T-helper 2 cell treated with Interferon-gamma antibody and Interleukin-4, amounts not matched to agents 5 μg/mL and 100 μg/mL, for 36 hours (primary cell): ENCODE measurements at regions not wholly inside any gene's neighbourhood (a gene's known extent, or its start where the extent isn't known, plus 50 kb on each side); places are given as distances from the start of the nearest gene placed in this dataset.
"Not testable (repeated sequence)": the region's sequence is repeated elsewhere in the genome, so short reads cannot be mapped to it uniquely, and the experiment has no call there.

ENCODE experiments used
- DNase-seq: peaks from one replicate; pipeline ENCODE4 v3.0.0; 2021; ENCODE audit warnings: low spot score
- H3K27ac Mint-ChIP-seq: one replicate; pipeline ENCODE4 v1.8.0; 2021; ENCODE audit warnings: mild to moderate bottlenecking, mixed read lengths
- H3K27me3 Mint-ChIP-seq: one replicate; pipeline ENCODE4 v1.8.0; 2021; ENCODE audit warnings: low read depth, mixed read lengths
- H3K36me3 Mint-ChIP-seq: one replicate; pipeline ENCODE4 v1.8.0; 2021; ENCODE audit warnings: low read depth, mixed read lengths
- H3K4me1 Mint-ChIP-seq: one replicate; pipeline ENCODE4 v1.8.0; 2021; ENCODE audit warnings: low read depth, mixed read lengths
- H3K4me3 Mint-ChIP-seq: one replicate; pipeline ENCODE4 v1.8.0; 2022; ENCODE audit warnings: mild to moderate bottlenecking, moderate library complexity, mixed read lengths
- H3K9me3 Mint-ChIP-seq: one replicate; pipeline ENCODE4 v1.8.0; 2021; ENCODE audit warnings: mixed read lengths

- H3K4me3 Mint-ChIP-seq, H3K36me3 Mint-ChIP-seq, H3K27ac Mint-ChIP-seq, H3K9me3 Mint-ChIP-seq, DNase-seq, H3K27me3 Mint-ChIP-seq, H3K4me1 Mint-ChIP-seq: not testable (repeated sequence)
These were observed 1517.2 kb downstream of the GRIK2 start for GRCh38 chr6:102910701-102911139.

GRCh38 chr6:102907181-102907580, 1513.7 kb downstream of the GRIK2 start:
- Mint-ChIP-seq H3K9me3 (peaks cover 11% of the 10 kb centered on the region), H3K36me3 (no peaks in the 10 kb centered on the region), H3K4me3 (no peak overlapping the region), H3K27me3 (no peaks in the 10 kb centered on the region), H3K27ac (no peak overlapping the region), H3K4me1 (no peaks in the 10 kb centered on the region)
- DNase-seq: no peak

GRCh38 chr6:102902471-102902870, 1509.0 kb downstream of the GRIK2 start:
- Mint-ChIP-seq H3K9me3 (peaks cover 13% of the 10 kb centered on the region), H3K36me3 (no peaks in the 10 kb centered on the region), H3K27ac (no peak overlapping the region), H3K4me3 (no peak overlapping the region), H3K27me3 (no peaks in the 10 kb centered on the region), H3K4me1 (no peaks in the 10 kb centered on the region)
- no peak for DNase-seq

DNA sequence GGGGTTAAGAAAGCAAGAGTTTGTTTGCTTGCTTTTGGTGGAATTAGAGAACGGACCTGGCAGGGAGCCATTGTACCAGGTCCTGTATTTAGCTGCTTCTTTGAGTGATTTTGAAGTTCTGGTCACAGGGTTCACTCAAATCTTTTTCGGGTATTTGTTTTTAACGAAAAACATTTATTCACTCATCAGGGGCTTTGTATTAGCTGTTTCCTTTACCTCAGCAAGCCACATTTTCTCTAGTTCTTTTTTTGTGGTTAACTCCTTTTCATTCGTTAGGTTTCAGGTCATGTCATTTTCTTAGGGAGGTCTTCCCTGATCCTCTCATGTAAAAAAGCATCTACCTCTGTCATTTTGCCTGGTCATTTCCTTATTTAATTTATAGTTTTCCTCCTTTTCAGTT, 1502.2 kb downstream of the GRIK2 start:
- Mint-ChIP-seq H3K9me3 (peaks cover 7% of the 10 kb centered on the region), H3K27me3 (no peaks in the 10 kb centered on the region), H3K4me3 (no peak overlapping the region), H3K27ac (no peak overlapping the region), H3K4me1 (no peaks in the 10 kb centered on the region), H3K36me3 (no peaks in the 10 kb centered on the region)
- no peak for DNase-seq

DNA sequence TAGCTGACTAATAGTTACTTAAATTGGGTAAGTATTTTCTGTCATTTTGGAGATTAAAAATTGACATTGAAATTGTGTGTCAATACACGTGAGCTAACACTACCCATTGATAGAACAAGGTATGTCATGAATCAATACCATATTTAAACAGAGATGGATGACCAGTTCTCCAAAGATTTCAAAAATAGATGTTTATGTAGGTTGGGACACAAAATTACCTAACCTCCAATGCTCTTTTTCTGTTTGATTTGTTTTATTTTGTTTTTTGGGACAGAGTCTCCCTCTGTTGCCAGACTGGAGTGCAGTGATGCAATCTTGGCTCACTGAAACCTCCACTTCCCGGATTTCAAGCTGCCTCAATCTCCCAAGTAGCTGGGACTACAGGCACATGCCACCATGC, 1491.7 kb downstream of the GRIK2 start:
- H3K4me3 Mint-ChIP-seq: no peak overlapping the region
- no peak overlapping the region for H3K27ac Mint-ChIP-seq
- no peak for DNase-seq
- H3K4me1 Mint-ChIP-seq: no peaks in the 10 kb centered on the region
- no peaks in the 10 kb centered on the region for H3K36me3 Mint-ChIP-seq
- H3K27me3 Mint-ChIP-seq: no peaks in the 10 kb centered on the region
- H3K9me3 Mint-ChIP-seq: no peaks in the 10 kb centered on the region

DNA sequence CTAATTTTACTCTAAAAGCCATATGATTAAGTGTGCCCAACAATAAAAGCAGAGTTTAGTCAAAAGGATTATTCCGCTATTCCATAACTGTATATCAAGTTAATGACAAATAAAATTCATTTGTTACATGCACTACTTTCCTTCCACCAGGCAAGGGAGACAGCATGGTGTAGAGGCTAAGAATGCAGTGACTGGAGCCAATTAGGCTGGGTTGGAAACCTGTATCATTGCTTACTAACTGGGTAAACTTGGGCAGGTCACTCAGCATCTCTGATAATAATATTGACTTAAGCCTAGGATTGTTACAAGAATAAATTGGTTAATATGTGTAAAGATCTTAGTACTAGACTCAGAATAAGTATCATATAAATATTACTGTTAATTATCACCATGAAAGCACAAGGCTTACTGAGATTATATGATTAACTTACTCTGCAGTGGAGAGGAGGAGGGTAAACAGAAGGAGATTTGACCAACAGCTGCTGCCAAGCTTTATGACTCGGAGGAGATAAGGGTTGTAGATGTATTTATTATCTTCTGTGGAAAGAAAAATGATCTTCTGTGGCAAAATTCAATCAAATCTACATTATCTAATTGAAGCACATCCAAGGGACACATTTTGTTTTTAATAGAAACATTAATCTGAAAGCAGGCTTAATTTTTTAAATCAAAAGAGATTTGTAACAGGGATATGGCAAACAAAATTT, 1459.9 kb downstream of the GRIK2 start:
- H3K36me3 Mint-ChIP-seq: no peaks in the 10 kb centered on the region
- H3K27ac Mint-ChIP-seq: no peak overlapping the region
- no peaks in the 10 kb centered on the region for H3K27me3 Mint-ChIP-seq
- peaks cover 3% of the 10 kb centered on the region for H3K4me1 Mint-ChIP-seq
- no peak overlapping the region for H3K4me3 Mint-ChIP-seq
- H3K9me3 Mint-ChIP-seq: no peaks in the 10 kb centered on the region
- DNase-seq: no peak

- Mint-ChIP-seq H3K9me3 (no peaks in the 10 kb centered on the region), H3K36me3 (no peaks in the 10 kb centered on the region), H3K27me3 (no peaks in the 10 kb centered on the region), H3K4me3 (no peak overlapping the region), H3K27ac (no peak overlapping the region), H3K4me1 (peaks cover 3% of the 10 kb centered on the region)
- DNase-seq: no peak
These were observed 1455.3 kb downstream of the GRIK2 start for GRCh38 chr6:102848796-102849195.

GRCh38 chr6:102848210-102848609, 1454.7 kb downstream of the GRIK2 start:
- H3K4me3 Mint-ChIP-seq: no peak overlapping the region
- H3K4me1 Mint-ChIP-seq: peaks cover 3% of the 10 kb centered on the region
- no peak overlapping the region for H3K27ac Mint-ChIP-seq
- H3K9me3 Mint-ChIP-seq: no peaks in the 10 kb centered on the region
- no peak for DNase-seq
- H3K36me3 Mint-ChIP-seq: no peaks in the 10 kb centered on the region
- no peaks in the 10 kb centered on the region for H3K27me3 Mint-ChIP-seq

GRCh38 chr6:102841060-102841459, 1447.6 kb downstream of the GRIK2 start:
- Mint-ChIP-seq H3K4me1 (no peaks in the 10 kb centered on the region), H3K4me3 (no peak overlapping the region), H3K27ac (no peak overlapping the region), H3K9me3 (peaks cover 4% of the 10 kb centered on the region), H3K27me3 (no peaks in the 10 kb centered on the region), H3K36me3 (no peaks in the 10 kb centered on the region)
- DNase-seq: no peak

DNA sequence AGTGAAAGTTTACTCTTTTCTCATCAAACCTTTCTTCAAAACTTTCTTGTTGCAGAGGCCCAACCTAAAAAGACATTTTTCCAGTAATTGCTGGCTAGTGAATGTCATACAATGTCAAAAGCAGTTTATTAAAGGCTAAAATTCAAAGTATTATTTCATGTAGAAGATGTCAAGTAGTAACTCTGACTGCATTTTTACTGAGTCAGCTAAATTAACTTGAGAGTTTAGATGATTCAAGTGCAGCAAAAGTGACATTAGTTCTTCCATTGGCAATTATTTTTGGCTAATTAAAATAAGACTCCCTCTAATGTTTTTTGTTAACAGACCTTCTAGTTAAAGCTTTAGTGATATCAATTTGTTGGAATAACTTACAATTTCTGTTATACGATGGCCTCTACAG, 1438.5 kb downstream of the GRIK2 start:
- Mint-ChIP-seq H3K4me1 (no peaks in the 10 kb centered on the region), H3K36me3 (no peaks in the 10 kb centered on the region), H3K27me3 (no peaks in the 10 kb centered on the region), H3K4me3 (no peak overlapping the region), H3K9me3 (peaks cover 6% of the 10 kb centered on the region), H3K27ac (no peak overlapping the region)
- DNase-seq: no peak

DNA sequence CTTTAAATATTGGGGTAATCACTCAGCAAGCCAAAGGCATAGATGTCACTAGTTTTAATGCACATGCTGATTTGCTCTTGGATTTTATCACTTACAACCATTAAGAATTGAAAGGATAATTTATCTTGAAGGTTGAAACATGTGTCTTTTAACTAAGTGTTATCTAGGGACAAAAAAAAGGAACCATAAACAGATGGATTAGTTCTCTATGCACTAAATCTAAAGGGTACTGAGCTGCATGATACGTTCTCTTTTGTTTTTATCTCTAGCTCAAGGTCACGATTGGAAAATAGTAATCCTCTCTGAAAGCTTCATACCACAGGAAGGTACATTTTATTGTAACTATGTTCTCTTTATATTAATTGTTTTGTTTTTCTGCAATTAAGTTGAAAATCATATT, 1426.6 kb downstream of the GRIK2 start:
- H3K9me3 Mint-ChIP-seq: no peaks in the 10 kb centered on the region
- H3K27ac Mint-ChIP-seq: no peak overlapping the region
- no peak for DNase-seq
- no peaks in the 10 kb centered on the region for H3K36me3 Mint-ChIP-seq
- H3K4me3 Mint-ChIP-seq: no peak overlapping the region
- H3K27me3 Mint-ChIP-seq: no peaks in the 10 kb centered on the region
- H3K4me1 Mint-ChIP-seq: no peaks in the 10 kb centered on the region

DNA sequence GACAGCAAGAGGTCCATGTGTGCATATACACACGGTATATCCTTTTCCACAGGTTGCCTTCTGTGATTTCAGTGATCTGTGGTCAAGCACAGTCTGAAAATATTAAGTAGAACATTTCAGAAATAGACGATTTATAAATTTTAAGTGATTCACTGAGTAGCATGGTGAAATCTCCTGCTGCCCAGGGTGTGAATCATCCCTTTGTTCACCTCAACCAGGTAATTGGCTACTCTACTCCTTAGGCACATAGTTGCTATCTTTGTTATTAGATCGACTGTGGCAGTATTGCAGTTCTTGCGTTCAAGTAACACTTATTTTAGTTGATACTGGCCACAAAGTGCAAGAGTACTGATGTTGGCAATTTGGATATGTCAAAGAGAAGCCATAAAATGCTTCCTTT, 1421.7 kb downstream of the GRIK2 start:
- no peaks in the 10 kb centered on the region for H3K27me3 Mint-ChIP-seq
- H3K4me1 Mint-ChIP-seq: no peaks in the 10 kb centered on the region
- H3K4me3 Mint-ChIP-seq: no peak overlapping the region
- H3K36me3 Mint-ChIP-seq: no peaks in the 10 kb centered on the region
- DNase-seq: no peak
- no peak overlapping the region for H3K27ac Mint-ChIP-seq
- H3K9me3 Mint-ChIP-seq: no peaks in the 10 kb centered on the region

- Mint-ChIP-seq H3K27me3 (no peaks in the 10 kb centered on the region), H3K4me3 (no peak overlapping the region), H3K4me1 (no peaks in the 10 kb centered on the region), H3K9me3 (no peaks in the 10 kb centered on the region), H3K27ac (no peak overlapping the region), H3K36me3 (no peaks in the 10 kb centered on the region)
- no peak for DNase-seq
These were observed 1420.2 kb downstream of the GRIK2 start for GRCh38 chr6:102813489-102814275.

DNA sequence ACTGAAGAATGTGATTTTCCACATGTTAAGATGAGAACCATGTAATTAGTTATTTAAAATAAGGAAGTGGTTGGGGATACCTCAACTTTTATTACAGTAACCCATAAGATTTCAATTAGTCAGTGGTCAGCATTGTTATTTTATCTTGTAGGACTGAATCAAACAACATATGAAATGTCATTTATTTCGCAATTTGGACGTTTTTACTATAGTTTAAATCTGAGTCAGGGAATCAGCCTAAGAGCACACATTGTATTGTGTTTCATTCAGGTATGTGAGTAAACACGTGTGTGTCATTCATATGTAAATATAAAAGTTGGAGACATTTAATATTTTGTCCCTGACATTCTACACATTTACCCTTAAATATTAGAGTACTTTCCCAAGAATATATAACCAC, 1418.7 kb downstream of the GRIK2 start:
- Mint-ChIP-seq H3K4me1 (no peaks in the 10 kb centered on the region), H3K27me3 (no peaks in the 10 kb centered on the region), H3K36me3 (no peaks in the 10 kb centered on the region), H3K4me3 (no peak overlapping the region), H3K27ac (no peak overlapping the region), H3K9me3 (peaks cover 2% of the 10 kb centered on the region)
- DNase-seq: no peak
